GM21825 (cell line): ENCODE measurements at regions not wholly inside any gene's neighbourhood (a gene's known extent, or its start where the extent isn't known, plus 50 kb on each side); places are given as distances from the start of the nearest gene placed in this dataset.

ENCODE experiments used
- ATAC-seq: cut with Tn5 transposase; IDR thresholded peaks from one replicate; pipeline ENCODE4 v1.9.1; 2021; ENCODE audit warnings: mild to moderate bottlenecking, moderate library complexity; ENCODE audit not compliant: unreplicated experiment

DNA sequence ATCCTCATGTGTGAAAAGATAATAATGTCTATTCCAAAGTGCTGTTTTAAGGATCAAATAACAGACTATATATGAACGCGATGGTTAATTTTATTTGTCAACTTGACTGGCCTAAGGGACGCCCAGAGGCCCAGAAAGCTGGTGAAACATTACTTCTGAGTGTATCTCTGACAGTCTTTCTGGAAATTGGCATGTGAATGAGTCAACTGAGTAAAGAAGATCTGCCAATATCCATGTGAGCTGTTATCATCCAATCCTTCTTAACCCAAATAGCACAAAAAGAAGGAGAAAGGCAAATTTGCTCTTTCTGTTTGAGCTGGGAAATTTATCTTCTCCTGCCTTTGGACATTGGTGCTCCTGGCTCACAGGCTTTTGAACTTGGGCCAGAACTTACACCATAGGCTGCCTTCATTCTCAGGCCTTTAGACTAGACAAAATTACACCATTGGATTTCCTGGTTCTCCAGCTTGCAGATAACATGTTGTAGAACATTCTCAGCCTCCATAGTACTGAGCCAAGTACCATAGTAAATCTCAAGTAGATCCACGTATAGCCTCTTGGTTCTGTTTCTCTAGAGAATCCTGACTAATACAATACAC, 114.7 kb upstream of the DOCK10 start:
- no peak for ATAC-seq

DNA sequence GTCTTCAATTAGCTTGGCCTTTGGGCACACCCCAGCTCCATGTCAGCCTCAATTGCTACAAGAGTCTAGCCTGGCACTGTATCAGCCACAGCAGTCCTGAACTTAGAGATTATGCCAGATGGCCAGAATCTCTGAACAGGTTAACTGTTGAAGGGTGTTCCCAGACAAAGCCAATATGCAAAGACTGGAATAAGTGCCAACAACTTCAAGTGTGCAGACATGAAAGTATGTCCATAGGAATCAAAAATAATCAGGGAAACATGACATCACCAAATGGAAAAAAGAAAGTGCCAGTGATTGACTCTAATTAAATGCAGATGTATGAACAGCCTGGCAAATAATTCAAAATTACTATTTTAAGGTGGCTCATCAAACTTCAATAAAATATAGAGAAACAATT, 98.5 kb upstream of the DOCK10 start:
- ATAC-seq, result no peak

DNA sequence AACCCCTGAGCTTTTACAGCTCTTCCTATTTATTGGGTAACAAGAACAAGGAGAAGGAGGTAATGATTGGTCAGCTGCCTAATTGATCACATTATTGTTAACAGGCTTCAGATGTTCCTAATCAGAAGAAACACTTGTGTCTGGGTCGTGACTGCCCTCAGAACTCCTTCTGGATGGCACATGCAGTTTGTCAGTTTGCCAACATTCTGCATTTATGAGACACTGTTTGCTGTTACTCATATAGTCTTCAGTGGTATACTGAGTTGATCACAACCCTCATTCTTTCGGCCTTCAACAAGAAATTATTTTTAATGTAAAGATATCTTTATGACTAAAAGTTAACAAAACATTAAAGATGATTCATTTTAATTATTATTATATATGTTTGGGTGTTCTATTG, 95.7 kb upstream of the DOCK10 start:
- ATAC-seq, result no peak

DNA sequence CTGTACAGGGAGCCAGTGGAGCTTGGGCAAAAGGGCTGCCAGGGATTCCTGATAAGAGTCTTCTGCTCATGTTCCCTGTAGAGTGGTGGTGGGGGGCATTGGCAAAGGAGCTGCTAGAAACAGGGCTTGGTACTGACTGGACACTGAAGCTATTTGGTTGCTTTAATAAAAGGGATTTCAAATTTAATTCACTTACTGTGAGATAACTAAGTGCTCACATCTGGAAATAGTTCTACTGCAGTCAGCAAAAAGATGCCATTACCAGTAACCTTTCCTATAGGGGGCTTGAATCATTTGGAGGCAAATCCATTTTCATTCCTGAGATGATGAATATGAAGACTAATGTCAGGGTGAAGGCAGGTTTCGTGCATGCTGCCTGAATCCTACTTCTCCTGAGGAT, 94.3 kb upstream of the DOCK10 start:
- no peak for ATAC-seq

DNA sequence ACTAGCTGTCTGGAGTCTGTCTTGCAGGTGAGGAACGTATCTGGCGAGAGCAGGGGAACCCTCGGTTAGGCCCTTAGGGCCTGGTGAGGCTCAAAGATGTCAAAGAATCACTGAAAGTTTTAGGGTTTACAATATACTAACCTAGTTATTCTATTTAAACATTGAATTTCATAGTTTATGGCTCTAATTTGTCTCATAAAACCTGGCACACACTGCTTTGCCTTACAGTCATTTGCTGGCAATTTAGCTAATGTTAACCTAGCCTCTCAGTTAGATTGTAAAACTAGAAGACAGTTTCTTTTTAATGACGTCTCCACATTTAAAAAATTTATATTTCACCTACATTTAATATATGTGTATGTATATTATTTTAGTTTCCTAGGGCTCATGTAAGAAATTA, 89.6 kb upstream of the DOCK10 start:
- no peak for ATAC-seq

DNA sequence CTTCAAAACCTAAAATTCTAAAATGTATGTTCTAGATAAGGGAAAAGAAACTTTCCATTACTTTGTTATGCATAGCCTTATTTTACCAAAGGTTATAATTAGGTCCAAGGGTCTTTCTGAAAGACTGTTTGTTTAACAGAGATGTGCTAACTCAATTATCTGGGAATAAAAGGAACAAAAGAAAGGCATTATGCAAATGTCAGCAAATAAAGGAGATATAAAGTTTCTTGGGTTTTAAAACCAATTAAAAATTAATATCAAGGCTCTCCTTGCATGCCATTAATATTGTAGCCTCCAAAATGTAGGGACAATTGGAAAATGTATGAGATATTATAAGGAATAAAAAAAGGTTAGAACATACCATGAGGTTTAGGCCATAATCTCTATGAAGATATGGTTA, 87.8 kb upstream of the DOCK10 start:
- no peak for ATAC-seq

DNA sequence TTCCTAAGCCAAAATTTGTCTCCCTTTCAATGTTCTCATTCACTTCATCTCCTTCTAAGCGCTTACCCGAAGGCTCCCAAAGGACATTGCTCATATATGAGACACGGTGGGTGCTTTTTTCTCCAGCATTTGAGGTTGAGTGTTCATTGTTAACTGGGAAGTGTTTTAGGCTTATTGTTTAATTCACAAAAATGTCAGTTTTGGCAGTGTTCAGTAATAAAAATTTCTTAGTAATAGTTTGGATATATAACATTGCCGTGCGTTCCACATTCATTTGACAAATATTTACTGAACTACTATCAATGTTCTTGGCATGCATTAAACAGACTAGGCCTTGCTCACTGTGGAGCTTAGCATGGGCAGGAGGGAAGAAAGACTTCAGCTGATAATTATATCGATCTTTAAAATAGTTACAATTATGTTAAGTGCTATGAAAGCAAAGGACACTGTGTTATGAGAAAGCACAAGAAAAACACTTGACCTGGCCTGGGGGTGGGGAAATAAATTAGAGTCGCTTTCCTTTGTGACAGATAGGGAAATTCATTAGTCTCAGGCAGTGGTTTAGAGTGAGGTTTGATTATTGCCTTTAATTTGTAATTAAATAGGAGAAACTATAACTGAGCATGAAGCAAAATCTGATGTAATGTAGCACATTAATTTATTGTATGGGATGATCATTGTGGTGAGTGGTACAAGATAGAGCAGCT, 82.2 kb upstream of the DOCK10 start:
- no peak for ATAC-seq

DNA sequence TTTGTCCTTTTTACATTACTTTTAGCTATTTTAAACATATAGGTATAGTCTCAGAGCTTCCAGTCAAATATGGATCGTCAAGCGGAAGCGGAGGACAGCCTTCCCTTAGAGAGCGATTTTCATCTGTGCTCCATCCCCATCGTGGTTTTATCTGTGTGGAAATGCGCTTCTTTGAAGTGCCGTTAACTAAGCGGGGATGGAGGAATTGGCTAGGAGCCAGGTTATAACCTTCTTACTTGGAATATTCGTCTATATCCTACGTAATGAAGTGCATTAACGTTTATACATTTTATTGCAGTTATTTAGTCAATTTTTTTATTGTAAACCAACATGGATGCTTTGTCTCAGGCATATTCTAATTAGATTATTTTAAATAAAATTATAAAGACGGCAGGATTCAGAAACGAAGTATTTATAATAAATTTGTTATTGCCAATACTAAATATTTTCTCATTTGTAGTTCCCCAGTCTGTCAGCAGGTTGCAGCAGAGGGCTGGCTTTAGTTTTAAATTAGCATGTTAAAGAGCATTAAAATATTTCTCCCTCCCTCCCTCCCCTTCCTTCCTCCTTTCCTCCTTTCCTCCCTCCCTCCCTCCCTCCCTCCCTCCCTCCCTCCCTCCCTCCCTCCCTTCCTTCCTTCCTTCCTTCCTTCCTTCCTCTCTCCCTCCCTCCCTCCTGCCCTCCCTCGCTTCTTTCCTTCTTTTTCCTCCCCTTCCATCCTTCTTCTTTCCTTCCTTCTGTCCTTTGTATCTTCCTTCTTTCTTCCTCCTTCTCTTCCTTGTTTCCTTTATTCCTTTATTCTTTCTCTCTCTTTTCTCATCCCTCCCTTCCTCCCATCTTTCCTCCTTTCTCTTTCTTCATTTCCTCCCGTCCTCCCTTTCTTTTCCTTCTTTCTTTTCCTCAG, 80.6 kb upstream of the DOCK10 start:
- ATAC-seq, result no peak

DNA sequence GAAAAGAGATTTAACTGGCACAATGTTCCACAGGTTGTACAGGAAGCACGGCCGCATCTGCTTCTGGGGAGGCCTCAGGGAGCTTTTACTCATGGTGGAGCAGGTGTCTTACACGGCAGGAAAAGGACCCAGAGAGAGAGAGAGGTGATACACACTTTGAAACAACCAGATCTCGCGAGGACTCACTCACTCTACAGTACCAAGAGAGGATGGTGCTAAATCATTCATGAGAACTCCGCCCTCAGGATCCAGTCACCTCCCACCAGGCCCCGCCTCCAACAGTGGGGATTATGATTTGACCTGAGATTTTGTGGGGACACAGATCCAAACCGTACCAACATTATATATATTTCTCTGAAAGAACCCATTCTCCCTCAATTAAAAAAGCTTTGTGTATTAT, 79.7 kb upstream of the DOCK10 start:
- ATAC-seq, result no peak

DNA sequence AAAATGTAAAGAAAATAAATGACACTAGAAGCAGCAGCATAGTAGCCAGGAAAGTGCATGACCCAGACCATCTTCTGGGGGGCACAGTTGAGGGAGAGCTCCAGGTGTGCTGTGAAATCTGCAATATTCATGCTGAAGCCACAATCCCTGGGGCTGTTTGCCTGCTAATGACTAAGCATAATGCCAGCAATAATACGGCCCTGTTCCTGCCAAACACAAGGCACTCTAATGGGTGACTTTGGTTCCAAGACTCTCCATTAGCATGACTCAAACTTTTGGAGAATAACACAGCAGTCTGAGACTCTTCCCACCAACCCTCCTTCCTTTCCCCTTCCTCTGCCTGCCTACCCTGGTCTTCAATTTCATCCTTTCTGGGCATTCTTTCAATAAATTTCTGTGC, 77.9 kb upstream of the DOCK10 start:
- no peak for ATAC-seq

DNA sequence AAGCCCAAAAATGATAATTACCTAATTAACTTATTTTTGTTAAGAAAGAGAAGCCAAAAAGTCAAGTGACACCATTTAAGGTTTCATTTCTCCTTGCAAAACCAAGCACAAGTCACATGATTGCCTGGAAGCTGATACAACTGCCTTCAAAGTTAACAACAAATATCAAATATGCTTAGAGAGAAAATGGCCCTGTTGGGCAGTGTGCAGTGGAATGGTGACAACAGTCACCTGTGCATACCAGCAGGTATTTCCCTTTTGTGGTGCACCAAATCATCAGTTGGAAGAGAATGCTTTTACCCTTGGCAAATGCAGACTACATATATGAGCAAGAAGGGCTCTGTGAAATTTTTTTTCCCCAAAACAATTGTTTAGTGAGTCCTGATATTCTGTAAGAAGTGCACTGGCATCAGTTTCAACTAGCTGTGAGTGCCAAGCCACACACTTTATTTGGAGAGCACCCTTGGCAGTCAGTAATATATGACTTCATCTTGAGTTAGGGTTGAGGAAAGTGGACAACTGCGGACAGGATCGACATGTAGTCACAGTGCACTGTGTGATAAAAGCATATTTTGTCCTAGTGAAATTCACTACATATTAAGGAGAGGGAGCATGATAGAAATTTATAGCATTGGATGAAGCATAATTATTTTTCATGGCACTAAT, 74.9 kb upstream of the DOCK10 start:
- ATAC-seq, result no peak

DNA sequence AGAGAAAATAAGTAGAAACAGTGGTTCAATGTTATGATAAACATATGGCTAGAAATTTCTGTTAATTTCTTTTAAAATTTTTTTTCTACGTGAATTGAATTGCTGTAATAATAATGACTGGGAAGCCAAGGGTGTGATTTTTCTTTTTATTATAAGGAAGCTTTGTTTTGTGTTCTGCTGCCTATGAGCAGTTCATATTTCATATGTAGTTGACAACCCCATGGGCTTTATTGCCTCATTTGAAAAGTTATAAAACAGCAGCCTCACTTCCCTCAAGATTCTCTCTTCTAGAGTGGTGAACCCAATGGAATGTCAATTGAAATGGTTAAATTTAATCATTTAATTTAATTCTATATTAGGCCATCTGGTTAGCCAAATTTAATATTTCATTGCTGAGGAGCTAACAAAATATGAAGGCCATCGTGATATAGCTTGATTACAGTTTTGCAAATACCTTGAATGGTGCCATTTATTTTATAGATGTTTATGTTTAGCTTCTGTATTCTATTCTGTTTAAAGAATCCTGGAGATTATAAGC, 72.6 kb upstream of the DOCK10 start:
- ATAC-seq, result no peak

DNA sequence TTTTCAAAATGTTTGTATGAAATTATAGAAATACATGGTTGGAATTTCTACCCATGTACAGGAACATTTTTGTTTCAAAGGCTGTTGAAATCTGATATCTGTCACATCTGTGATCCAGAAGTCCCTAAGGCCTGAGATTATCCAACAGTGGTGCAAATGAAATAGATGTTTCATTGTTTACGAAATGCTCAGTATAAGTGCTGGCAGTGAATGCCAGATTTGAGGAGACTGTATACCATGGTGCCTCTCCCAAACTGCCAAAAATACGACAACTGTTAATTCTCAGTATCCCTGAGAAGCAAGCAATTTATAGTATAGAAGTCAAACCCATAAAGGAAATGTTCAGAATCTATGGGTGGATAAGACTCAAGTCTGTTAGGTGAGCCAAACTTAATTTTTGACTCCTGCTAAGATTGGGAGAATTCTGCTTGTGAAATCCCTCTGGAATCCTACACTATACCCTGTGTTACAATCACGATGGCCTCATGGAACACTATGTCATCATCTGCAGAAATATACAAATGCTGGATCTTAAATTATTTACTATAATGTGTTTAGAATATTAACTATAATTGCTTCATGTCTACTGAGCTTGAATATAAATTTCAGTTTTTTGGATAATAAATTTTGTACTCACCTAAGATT, 71.2 kb upstream of the DOCK10 start:
- no peak for ATAC-seq

DNA sequence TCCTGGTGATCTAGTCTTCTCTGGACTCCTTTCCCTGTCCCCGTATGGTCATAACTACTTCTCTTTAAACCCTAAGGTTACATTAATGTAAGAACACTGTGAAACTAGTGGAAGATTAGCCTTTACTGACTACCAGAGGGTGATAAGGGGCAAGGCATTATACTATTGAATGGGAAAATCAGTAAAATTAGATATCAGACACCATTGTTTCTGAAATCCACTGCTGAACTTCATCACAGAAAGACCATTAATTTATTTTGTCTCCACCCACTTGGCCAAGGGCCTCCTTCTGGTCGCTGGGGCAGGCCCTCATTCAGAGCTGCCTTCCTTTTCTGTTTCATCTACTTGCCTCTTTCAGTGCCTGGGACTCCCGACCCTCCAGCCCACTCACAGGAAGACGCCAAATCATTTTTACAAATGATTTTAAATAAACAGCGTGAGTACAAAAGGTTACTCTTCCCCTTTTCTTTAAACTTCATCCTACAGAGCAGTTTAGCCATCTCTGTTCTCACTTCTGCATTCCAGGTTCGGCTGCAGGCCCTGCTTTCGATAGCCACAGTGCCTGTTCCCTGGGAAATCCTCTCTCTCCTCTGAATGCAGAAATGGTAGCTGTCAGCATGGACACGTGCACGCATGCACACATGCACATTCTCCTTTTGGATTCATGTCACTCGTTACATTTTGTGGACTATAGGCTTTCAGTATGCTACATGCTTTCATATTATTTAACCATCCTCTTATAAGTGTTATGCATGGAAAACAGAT, 70.3 kb upstream of the DOCK10 start:
- ATAC-seq, result peak; percentile 57

DNA sequence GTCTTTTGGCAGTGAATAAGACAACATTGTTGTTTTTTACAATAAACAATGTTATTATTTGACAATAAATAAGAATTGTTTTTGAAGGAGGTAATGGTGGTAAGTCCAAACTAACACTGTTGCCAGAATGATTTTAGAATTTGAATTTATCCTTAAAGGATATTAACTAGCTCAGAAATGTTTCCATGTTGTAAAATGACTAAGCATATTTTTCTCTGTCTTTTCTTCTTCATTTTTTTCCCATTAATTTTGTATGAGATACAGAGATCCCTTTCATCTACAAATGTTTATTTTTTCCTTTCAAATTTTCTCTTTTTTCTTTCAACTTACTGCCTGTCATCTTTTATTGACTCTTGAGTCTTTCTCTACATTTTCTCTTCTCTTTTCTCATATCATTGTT, 66.5 kb upstream of the DOCK10 start:
- ATAC-seq, result no peak

DNA sequence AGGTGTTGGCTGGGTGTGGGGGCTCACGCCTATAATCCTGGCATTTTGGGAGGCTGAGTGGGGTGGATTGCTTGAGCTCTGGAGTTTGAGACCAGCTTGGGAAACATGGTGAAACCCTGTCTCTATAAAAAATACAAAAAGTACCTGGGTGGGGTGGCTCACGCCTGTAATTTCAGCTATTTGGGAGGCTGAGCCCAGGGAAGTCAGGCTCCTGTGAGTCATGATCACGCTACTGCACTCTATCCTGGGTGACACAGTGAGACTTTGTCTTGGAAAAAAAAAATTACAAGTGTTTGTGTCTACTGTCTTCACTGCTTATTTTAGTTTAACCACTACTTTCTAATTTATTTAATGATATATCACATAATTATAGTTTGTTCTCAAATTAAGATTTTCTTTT, 62.7 kb upstream of the DOCK10 start:
- no peak for ATAC-seq

DNA sequence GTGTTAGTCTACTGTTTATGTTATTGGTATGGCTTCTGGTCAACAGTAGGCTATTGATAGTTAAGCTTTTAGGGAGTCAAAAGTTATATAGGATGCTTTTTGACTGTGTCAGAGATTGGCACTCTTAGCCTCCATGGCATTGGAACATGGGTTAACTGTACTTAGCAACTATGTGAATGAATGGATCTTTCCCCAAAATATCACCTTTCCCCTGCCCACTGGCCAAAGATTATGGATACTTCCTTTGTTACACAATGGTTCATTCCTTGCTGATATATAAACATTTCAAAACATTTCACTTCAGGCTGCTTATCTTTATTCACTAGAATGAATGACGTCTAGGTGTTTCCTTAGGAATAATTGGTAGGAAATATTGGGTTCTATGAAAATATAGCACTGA, 62.1 kb upstream of the DOCK10 start:
- no peak for ATAC-seq

DNA sequence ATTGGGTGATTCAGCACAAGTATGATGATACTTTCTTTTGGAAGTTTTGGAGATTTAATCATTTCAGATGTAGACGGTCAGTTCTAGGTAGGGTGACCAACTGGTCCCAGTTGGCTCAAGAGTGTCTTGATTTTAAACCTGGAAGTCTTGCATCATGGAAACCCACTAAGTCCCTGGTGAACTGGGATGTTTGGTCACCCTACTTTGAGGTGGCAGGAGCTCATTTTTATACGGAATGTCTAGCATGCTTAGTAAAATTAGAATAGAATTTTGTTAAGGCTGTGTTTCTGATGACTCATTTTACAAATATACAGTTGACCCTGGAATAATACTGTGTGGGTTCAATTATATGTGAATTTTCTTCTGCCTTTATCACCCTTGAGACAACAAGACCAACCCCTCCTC, 61.5 kb upstream of the DOCK10 start:
- ATAC-seq, result no peak

DNA sequence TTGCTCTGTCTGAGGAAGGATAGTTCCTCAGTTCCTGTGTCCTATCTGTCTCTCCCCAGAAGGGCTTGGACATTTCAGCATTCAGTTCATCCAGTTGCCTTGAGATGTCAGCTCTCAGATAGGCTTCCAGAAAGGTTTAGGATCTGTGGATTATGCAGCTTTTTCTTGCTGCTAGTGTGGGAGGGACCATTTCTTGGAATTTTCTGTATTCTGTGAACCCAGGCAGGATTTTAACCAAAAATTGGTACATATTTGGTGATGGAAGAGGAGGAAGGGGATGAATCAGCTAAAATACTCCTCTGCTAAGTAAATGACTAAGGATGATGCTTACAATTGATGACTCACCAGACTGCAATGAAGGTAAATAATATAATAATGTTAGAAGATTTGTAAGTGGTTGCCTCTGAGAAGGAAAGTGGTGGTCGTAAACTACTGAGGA, 58.6 kb upstream of the DOCK10 start:
- ATAC-seq, result no peak

DNA sequence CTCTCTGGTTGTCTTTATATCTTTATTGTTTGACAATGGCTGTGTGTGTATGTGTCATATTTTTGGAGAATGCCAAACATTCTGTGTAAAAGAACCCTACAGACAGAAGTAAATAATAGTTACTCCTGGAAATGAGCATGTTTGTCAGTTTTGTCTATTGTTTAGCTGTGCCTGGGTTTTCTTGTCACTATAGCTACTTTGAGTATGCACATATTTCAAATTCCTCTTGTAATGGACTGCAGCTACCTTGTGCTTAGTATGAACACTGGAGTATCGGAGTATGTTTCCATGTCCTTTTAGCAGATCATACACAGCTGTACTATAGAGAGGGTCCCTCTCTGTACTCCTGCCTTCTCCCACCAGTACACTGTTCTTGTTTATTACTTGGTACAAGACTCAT, 58.0 kb upstream of the DOCK10 start:
- no peak for ATAC-seq
